GM12878 (cell line): ENCODE measurements at regions not wholly inside any gene's neighbourhood (a gene's known extent, or its start where the extent isn't known, plus 50 kb on each side); places are given as distances from the start of the nearest gene placed in this dataset.

Experiments used
- ATAC-seq: fragments of 200-7000 bp; cut with Tn5 transposase; 3 replicates; pipeline ENCODE4 v1.9.1; 2020; ENCODE audit warnings: mild to moderate bottlenecking, moderate library complexity
- BruUV-seq: library from RNA; stranded (reverse); fragments of 400-500 nt; replicated peaks from 2 replicates; lab custom pipeline; 2021; lab: Mats Ljungman, UMichigan
- CTCF ChIA-PET: fragments of 300-600 bp; sonication (Branson Sonifier 250); formaldehyde crosslinking; extraction: SDS; loops from one replicate; lab custom pipeline; 2021; ENCODE audit warnings: inconsistent platforms; lab: Yijun Ruan, JAX
- POLR2A ChIA-PET: fragments of 350-600 bp; formaldehyde crosslinking; extraction: SDS; loops from one replicate; lab custom pipeline; 2021; ENCODE audit warnings: inconsistent platforms; lab: Charles Lee
- RAD21 ChIA-PET: fragments of 300-600 bp; sonication (Branson Sonifier 250); formaldehyde crosslinking; loops from one replicate; lab custom pipeline; 2023; ENCODE audit warnings: antibody characterized with exemption; ENCODE audit not compliant: unreplicated experiment; lab: Charles Lee
- SMC1A ChIA-PET: fragments of 300-600 bp; sonication (Branson Sonifier 250); formaldehyde crosslinking; loops from one replicate; lab custom pipeline; 2023; ENCODE audit not compliant: unreplicated experiment, uncharacterized antibody; lab: Charles Lee
- DNase-seq: peaks from one replicate; pipeline ENCODE4 v3.0.0-alpha.2; 2011; ENCODE audit warnings: low read depth, low spot score
- FAIRE-seq: peaks from 3 replicates; lab custom pipeline; 2011; peaks lifted over from hg19 to GRCh38; lab: Jason Lieb, UNC
- H2AFZ ChIP-seq: 2 replicates; pipeline ENCODE4 v1.6.0; 2011; ENCODE audit warnings: low read depth, low read length, control low read depth; ENCODE audit not compliant: control insufficient read depth
- H3K27ac ChIP-seq: 2 replicates; pipeline ENCODE4 v1.5.1; 2011; ENCODE audit warnings: control low read depth; ENCODE audit not compliant: control insufficient read depth, insufficient read depth
- H3K27me3 ChIP-seq, 2 experiments: replicated peaks in 1 of 2; 2 replicates each; pipeline versions ENCODE4 v1.6.0 to v1.6.1; 2011; ENCODE audit warnings: low read length in 1 of 2; ENCODE audit not compliant: control insufficient read depth in 2 of 2, insufficient read depth in 2 of 2
- H3K36me3 ChIP-seq, 2 experiments: 2 replicates each; pipeline ENCODE4 v1.5.1; 2011; ENCODE audit warnings: low read length in 1 of 2; ENCODE audit not compliant: control insufficient read depth in 2 of 2, insufficient read depth in 2 of 2
- H3K4me1 ChIP-seq: 2 replicates; pipeline ENCODE4 v1.6.1; 2011; ENCODE audit warnings: mild to moderate bottlenecking, low read length, moderate library complexity, mixed read lengths; ENCODE audit not compliant: control insufficient read depth, insufficient read depth
- H3K4me2 ChIP-seq: 2 replicates; pipeline ENCODE4 v1.6.0; 2011; ENCODE audit warnings: control low read depth; ENCODE audit not compliant: control insufficient read depth, insufficient read depth
- H3K4me3 ChIP-seq: fragments of 200-600 bp; sonication (generic); 2 replicates; pipeline ENCODE4 v1.5.1; 2016
- H3K79me2 ChIP-seq: 2 replicates; pipeline ENCODE4 v1.6.0; 2011; ENCODE audit warnings: low read length; ENCODE audit not compliant: control insufficient read depth, insufficient read depth
- H3K9ac ChIP-seq: 2 replicates; pipeline ENCODE4 v1.8.0; 2011; ENCODE audit warnings: low read length, control low read depth, mixed read lengths; ENCODE audit not compliant: control insufficient read depth, insufficient read depth
- H3K9me3 ChIP-seq: replicated peaks from 3 replicates; pipeline ENCODE4 v1.5.1; 2011; ENCODE audit warnings: mild to moderate bottlenecking, low read length; ENCODE audit not compliant: control insufficient read depth, insufficient read depth
- H4K20me1 ChIP-seq: 2 replicates; pipeline ENCODE4 v1.6.0; 2011; ENCODE audit not compliant: control insufficient read depth, insufficient read depth
- ATF2 ChIP-seq: IDR thresholded peaks from 2 replicates; pipeline ENCODE4 v1.6.1; 2012; ENCODE audit warnings: low read length, inconsistent platforms
- HCFC1 ChIP-seq: fragments of 150-350 bp; IDR thresholded peaks from 2 replicates; pipeline ENCODE4 v1.6.1; 2014; ENCODE audit warnings: low read length
- IRF3 ChIP-seq: fragments of 450-650 bp; IDR thresholded peaks from 2 replicates; pipeline ENCODE4 v1.6.1; 2014; ENCODE audit warnings: mild to moderate bottlenecking
- LARP7 ChIP-seq: fragments of 450-650 bp; IDR thresholded peaks from 2 replicates; pipeline ENCODE4 v1.6.1; 2017; ENCODE audit warnings: mild to moderate bottlenecking
- MEF2A ChIP-seq: IDR thresholded peaks from 2 replicates; pipeline ENCODE4 v1.6.1; 2011; ENCODE audit warnings: low read depth, mild to moderate bottlenecking, low read length, moderate library complexity; ENCODE audit not compliant: insufficient read depth
- MLLT1 ChIP-seq: fragments of 450-650 bp; IDR thresholded peaks from 2 replicates; pipeline ENCODE4 v1.6.1; 2016; ENCODE audit warnings: mild to moderate bottlenecking
- NFYA ChIP-seq: IDR thresholded peaks from 2 replicates; pipeline ENCODE4 v1.6.1; 2011; ENCODE audit warnings: low read depth, mild to moderate bottlenecking, low read length, improper control_type of control experiment, borderline replicate concordance
- NR2C1 ChIP-seq: fragments of 450-650 bp; IDR thresholded peaks from 2 replicates; pipeline ENCODE4 v1.6.1; 2017; ENCODE audit warnings: antibody characterized with exemption, mild to moderate bottlenecking, moderate library complexity
- RCOR1 ChIP-seq: conservative IDR thresholded peaks from 2 replicates; pipeline ENCODE4 v1.6.1; 2012; ENCODE audit warnings: low read depth, low read length, improper control_type of control experiment
- SMAD1 ChIP-seq: fragments of 450-650 bp; IDR thresholded peaks from 2 replicates; pipeline ENCODE4 v1.6.1; 2018; ENCODE audit warnings: mild to moderate bottlenecking, low read depth; ENCODE audit not compliant: partially characterized antibody
- WGBS: methylation state at CpG from one replicate; pipeline ENCODE4 v1.1.6; 2016; ENCODE audit warnings: low lambda C conversion rate; ENCODE audit not compliant: insufficient replicate concordance, insufficient coverage; ENCODE audit errors: missing lambda C conversion rate; 5-methylcytosine and 5-hydroxymethylcytosine counted together
- in situ Hi-C: fragments of 300-500 bp; cut with MboI; formaldehyde crosslinking; loops from 9 replicates; pipeline ENCODE4 v1.14.3; 2018; ENCODE audit warnings: mixed read lengths
- intact Hi-C: fragments of 100-400 bp; cut with micrococcal nuclease; formaldehyde crosslinking; loops from one replicate; pipeline ENCODE4 v1.14.2; 2022; ENCODE audit not compliant: unreplicated experiment

GRCh38 chr9:38234479-38235170 lies 157.9 kb upstream of the ALDH1B1 start (continued):
- TF ChIP-seq MEF2A (no peak), ATF2 (no peak), MLLT1 (no peak), RCOR1 (no peak), NFYA (no peak)

- Histone ChIP-seq H4K20me1 (no peaks in the 10 kb centered on the region), H3K36me3 (no peaks in the 10 kb centered on the region), H3K9me3 (no peaks in the 10 kb centered on the region), H3K9ac (no peak overlapping the region), H3K4me2 (no peak overlapping the region), H2AFZ (no peak overlapping the region), H3K4me1 (no peaks in the 10 kb centered on the region), H3K27me3 (peaks cover 0 to 3% of the 10 kb centered on the region in 2 experiments; a peak in 3 of 4 replicates), H3K79me2 (no peaks in the 10 kb centered on the region), H3K4me3 (no peak overlapping the region), H3K27ac (no peak overlapping the region)
- in situ Hi-C loops (no loop called here), intact Hi-C loops (no loop called here)
- WGBS: 42% methylated on average over 9 of the region's 9 CpGs
- RAD21 ChIA-PET: interaction anchor here (1.0 kb wide), 1 partner anchor 146 kb away, joined by 3 read pairs; no protein-coding TSS in a partner anchor
- CTCF ChIA-PET: interaction anchor here (0.7 to 1.1 kb wide), 2 partner anchors 146 to 416 kb away, joined by 3 read pairs; no protein-coding TSS in a partner anchor
- TF ChIP-seq NR2C1: no peak
- TF ChIP-seq LARP7: no peak
- TF ChIP-seq IRF3: no peak
- TF ChIP-seq HCFC1: no peak
- no peak for TF ChIP-seq SMAD1
- ATAC-seq: no peak
- POLR2A ChIA-PET: interaction anchor here (1.1 kb wide), 1 partner anchor 10 kb away, joined by 3 read pairs; no protein-coding TSS in a partner anchor
- no peak for DNase-seq
- no TSS peak for BruUV-seq
- no peak for FAIRE-seq
- SMC1A ChIA-PET: interaction anchor here (1.1 to 3.0 kb wide), 3 partner anchors 10 to 125 kb away, joined by 3 to 12 read pairs (median 3); no protein-coding TSS in a partner anchor
These were observed 158.6 kb upstream of the ALDH1B1 start for GRCh38 chr9:38233796-38234355.
